ENCODE measurements at regions not wholly inside any gene's neighbourhood (a gene's known extent, or its start where the extent isn't known, plus 50 kb on each side); places are given as distances from the start of the nearest gene placed in this dataset.
A peak's percentile ranks its signal among the peaks of the same experiment; 100 is the strongest.

- TF ChIP-seq POLR2AphosphoS5 (IDR thresholded peaks at IDR 0.05): no peak
- no peak for TF ChIP-seq POLR2A (IDR thresholded peaks at IDR 0.05)
- TF ChIP-seq CTCF (IDR thresholded peaks at IDR 0.05): no peak
- Histone ChIP-seq H3K9me3 (no peaks in the 10 kb centered on the region), H3K27me3 (no peaks in the 10 kb centered on the region), H3K36me3 (no peaks in the 10 kb centered on the region), H3K4me1 (peaks cover 0 to 7% of the 10 kb centered on the region in 2 donors), H3K27ac (peak overlapping the region in 1 of 2 donors; percentile 48), H3K4me3 (peak overlapping the region in 1 of 3 donors; percentile 37)
- intact Hi-C loops (cut with DNase I; ENCODE audit: low total_unique reads): no loop called here
- DNase-seq (ENCODE audit: low spot score in 2 of 2): no peak
Measured at GRCh38 chr15:96047255-96047931, 283.1 kb upstream of the NR2F2 start.

- TF ChIP-seq CTCF (IDR thresholded peaks at IDR 0.05) (no peak), POLR2AphosphoS5 (IDR thresholded peaks at IDR 0.05) (no peak)
- intact Hi-C loops (cut with DNase I; ENCODE audit: low total_unique reads): no loop called here
- H3K4me1 ChIP-seq: peaks cover 0 to 7% of the 10 kb centered on the region in 2 donors
- H3K27me3 ChIP-seq: no peaks in the 10 kb centered on the region
- H3K4me3 ChIP-seq: no peak overlapping the region
- H3K9me3 ChIP-seq: no peaks in the 10 kb centered on the region
- H3K27ac ChIP-seq: no peak overlapping the region
- DNase-seq (ENCODE audit: low spot score in 2 of 2): no peak
- H3K36me3 ChIP-seq: no peaks in the 10 kb centered on the region
Measured at GRCh38 chr15:96049323-96049722, 281.2 kb upstream of the NR2F2 start.

GRCh38 chr15:96049766-96050165, 280.7 kb upstream of the NR2F2 start:
- intact Hi-C loops (cut with DNase I; ENCODE audit: low total_unique reads): no loop called here
- TF ChIP-seq CTCF (IDR thresholded peaks at IDR 0.05) (no peak), POLR2AphosphoS5 (IDR thresholded peaks at IDR 0.05) (no peak), POLR2A (IDR thresholded peaks at IDR 0.05) (no peak)
- no peak overlapping the region for H3K4me3 ChIP-seq
- peaks cover 0 to 7% of the 10 kb centered on the region in 2 donors for H3K4me1 ChIP-seq
- no peak overlapping the region for H3K27ac ChIP-seq
- no peaks in the 10 kb centered on the region for H3K27me3 ChIP-seq
- DNase-seq (ENCODE audit: low spot score in 2 of 2): no peak
- no peaks in the 10 kb centered on the region for H3K9me3 ChIP-seq
- no peaks in the 10 kb centered on the region for H3K36me3 ChIP-seq

GRCh38 chr15:96051598-96051997, 278.9 kb upstream of the NR2F2 start:
- intact Hi-C loops (cut with DNase I; ENCODE audit: low total_unique reads): no loop called here
- H3K4me3 ChIP-seq: no peak overlapping the region
- H3K36me3 ChIP-seq: no peaks in the 10 kb centered on the region
- DNase-seq (ENCODE audit: low spot score in 2 of 2): no peak
- H3K4me1 ChIP-seq: peaks cover 0 to 6% of the 10 kb centered on the region in 2 donors
- no peak overlapping the region for H3K27ac ChIP-seq
- H3K9me3 ChIP-seq: no peaks in the 10 kb centered on the region
- TF ChIP-seq CTCF (IDR thresholded peaks at IDR 0.05): no peak
- no peak for TF ChIP-seq POLR2A (IDR thresholded peaks at IDR 0.05)
- TF ChIP-seq POLR2AphosphoS5 (IDR thresholded peaks at IDR 0.05): no peak
- H3K27me3 ChIP-seq: no peaks in the 10 kb centered on the region

- H3K9me3 ChIP-seq: no peaks in the 10 kb centered on the region
- no peak overlapping the region for H3K4me3 ChIP-seq
- no peaks in the 10 kb centered on the region for H3K36me3 ChIP-seq
- no peaks in the 10 kb centered on the region for H3K27me3 ChIP-seq
- TF ChIP-seq POLR2AphosphoS5 (IDR thresholded peaks at IDR 0.05): no peak
- TF ChIP-seq CTCF (IDR thresholded peaks at IDR 0.05): no peak
- TF ChIP-seq POLR2A (IDR thresholded peaks at IDR 0.05): no peak
- no peak for DNase-seq (ENCODE audit: low spot score in 2 of 2)
- H3K27ac ChIP-seq: no peak overlapping the region
- intact Hi-C loops (cut with DNase I; ENCODE audit: low total_unique reads): no loop called here
- H3K4me1 ChIP-seq: peaks cover 0 to under 1% of the 10 kb centered on the region in 2 donors
Measured at GRCh38 chr15:96052154-96052553, 278.3 kb upstream of the NR2F2 start.
